HEK293T (cell line): ENCODE measurements at regions not wholly inside any gene's neighbourhood (a gene's known extent, or its start where the extent isn't known, plus 50 kb on each side); places are given as distances from the start of the nearest gene placed in this dataset.

Experiments
- ELF4 ChIP-seq: fragments of 450-650 bp; IDR thresholded peaks from 2 replicates; pipeline ENCODE4 v1.6.1; 2017; ENCODE audit warnings: antibody characterized with exemption
- FOXK2 ChIP-seq: fragments of 450-650 bp; IDR thresholded peaks from 2 replicates; pipeline ENCODE4 v1.6.1; 2016; ENCODE audit warnings: mild to moderate bottlenecking
- HDGF ChIP-seq: fragments of 450-650 bp; IDR thresholded peaks from 2 replicates; pipeline ENCODE4 v1.6.1; 2017; ENCODE audit warnings: antibody characterized with exemption, borderline replicate concordance
- L3MBTL2 ChIP-seq: fragments of 450-650 bp; conservative IDR thresholded peaks from 2 replicates; pipeline ENCODE4 v1.6.1; 2016; ENCODE audit warnings: mild to moderate bottlenecking
- SP1 ChIP-seq: fragments of 450-650 bp; IDR thresholded peaks from 2 replicates; pipeline ENCODE4 v1.6.1; 2017
- TARDBP ChIP-seq: fragments of 450-650 bp; IDR thresholded peaks from 2 replicates; pipeline ENCODE4 v1.6.1; 2016
- TF ChIP-seq, protein P1 (sequence below): fragments of 450-650 bp; IDR thresholded peaks from 2 replicates; pipeline ENCODE4 v1.6.1; 2016

DNA sequence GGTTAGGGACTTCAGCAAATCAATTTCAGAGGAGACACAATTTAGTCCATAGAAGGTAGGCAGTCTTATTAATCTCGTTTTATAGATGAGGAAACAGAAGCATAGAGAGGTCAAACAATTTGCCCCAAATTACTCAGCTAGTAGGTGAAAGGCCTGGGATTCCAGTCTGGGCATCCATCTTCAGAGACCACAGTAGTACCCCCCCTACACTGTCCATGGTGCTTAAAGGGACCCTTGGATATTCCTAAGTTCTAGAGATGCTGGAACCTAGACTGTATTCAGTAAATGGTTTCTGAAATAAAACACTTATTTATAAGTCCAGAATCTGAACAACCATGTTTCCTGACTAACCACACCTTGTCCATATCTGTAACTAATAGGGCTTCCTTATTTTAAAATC is 174.8 kb downstream of the CEP135 start:
- no peak for TF ChIP-seq SP1
- TF ChIP-seq ELF4, result no peak
- no peak for TF ChIP-seq L3MBTL2
- no peak for TF ChIP-seq TARDBP
- TF ChIP-seq, protein P1, sequence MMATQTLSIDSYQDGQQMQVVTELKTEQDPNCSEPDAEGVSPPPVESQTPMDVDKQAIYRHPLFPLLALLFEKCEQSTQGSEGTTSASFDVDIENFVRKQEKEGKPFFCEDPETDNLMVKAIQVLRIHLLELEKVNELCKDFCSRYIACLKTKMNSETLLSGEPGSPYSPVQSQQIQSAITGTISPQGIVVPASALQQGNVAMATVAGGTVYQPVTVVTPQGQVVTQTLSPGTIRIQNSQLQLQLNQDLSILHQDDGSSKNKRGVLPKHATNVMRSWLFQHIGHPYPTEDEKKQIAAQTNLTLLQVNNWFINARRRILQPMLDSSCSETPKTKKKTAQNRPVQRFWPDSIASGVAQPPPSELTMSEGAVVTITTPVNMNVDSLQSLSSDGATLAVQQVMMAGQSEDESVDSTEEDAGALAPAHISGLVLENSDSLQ, result no peak
- no peak for TF ChIP-seq FOXK2
- no peak for TF ChIP-seq HDGF
